NCI-H2171 treated with DMSO at 0.1 percent for 48 hours (cell line): ENCODE measurements at regions not wholly inside any gene's neighbourhood (a gene's known extent, or its start where the extent isn't known, plus 50 kb on each side); places are given as distances from the start of the nearest gene placed in this dataset.
A peak's percentile ranks its signal among the peaks of the same experiment; 100 is the strongest.

Source experiments
- DNase-seq: peaks from one replicate; lab custom pipeline; 2025; lab: John Stamatoyannopoulos, UW

GRCh38 chr6:56766806-56767178, 124.1 kb upstream of the DST start:
- DNase-seq, result peak; percentile 23

GRCh38 chr6:56766139-56766805, 123.6 kb upstream of the DST start:
- DNase-seq, result no peak

DNA sequence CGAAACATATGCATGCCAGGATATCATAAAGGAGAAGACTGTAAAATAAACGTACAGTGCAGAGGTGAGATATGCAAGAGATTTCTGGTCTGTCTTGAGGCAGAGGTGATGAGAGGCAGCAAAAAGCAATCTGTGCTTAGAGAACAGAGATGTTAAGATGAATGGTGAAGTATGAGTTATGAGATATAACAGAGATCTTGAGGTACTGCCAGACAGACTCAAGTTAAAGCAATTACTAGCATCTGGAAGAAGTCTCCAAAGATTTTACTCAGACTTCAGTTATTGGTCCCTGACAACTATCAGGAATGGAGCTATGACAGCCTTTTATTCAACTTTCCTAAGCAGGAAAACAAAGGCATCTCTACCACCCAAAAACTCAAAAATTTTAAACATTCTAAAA, 122.8 kb upstream of the DST start:
- DNase-seq, result no peak

GRCh38 chr6:56764081-56764566, 121.4 kb upstream of the DST start:
- DNase-seq, result peak; percentile 35

DNA sequence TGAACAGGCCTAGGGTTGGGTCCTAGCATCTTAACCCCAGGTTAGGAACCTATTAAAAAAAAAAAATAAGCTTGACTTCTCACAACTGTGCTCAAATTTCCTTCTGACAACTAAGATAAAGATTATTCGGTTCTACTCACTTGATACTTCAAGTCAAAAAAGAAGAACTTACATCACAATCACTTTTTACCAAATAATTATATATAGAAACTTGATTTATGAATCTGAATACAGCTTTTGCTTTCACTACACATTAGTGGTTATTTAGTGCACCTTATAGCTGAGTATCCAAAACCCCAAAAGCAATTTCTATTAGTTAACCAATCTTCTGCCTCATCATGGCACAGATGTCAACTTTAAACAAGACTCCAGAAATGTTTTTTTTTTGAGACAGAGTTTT, 119.0 kb upstream of the DST start:
- no peak for DNase-seq

GRCh38 chr6:56760842-56761241, 118.2 kb upstream of the DST start:
- DNase-seq, result no peak

DNA sequence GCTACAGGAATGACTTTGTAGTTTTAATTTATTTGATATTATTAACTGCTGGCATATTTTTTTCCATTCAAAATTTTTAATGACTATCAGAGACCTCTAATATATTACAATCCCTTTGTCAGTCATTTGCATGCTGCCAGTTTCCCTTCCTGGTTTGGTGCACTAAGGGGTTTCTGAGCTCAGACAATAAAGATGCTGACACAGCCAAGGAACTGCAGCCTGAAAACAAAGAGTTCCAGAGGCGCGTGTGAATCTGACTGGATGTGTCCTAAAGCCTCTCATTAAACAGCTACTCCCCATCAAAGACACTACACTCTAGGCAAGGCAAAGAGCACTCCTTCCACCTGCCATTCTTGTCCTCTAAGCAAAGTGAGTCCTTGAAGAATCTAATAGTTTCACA, 116.8 kb upstream of the DST start:
- no peak for DNase-seq

- DNase-seq, result no peak
These were observed 115.9 kb upstream of the DST start for GRCh38 chr6:56758553-56758952.

DNA sequence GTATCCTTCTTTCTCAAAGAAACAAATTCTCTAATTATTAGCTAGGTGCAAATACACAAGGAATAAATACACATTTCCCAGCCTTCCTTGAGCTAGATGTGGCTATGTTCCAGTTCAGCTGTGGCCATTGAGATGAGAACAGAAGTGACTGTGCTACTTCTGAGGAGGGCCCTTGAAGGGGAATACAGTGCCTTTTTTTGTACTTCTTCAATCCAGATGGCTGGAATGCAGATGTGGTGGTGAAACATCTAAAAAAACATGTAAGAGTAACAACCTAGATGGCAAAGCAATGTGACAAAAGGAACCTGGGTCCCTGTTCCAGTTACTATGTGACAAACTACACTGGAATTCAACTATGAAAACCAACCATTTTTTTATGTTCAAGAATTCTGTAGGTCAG, 115.4 kb upstream of the DST start:
- DNase-seq, result no peak

- no peak for DNase-seq
These were observed 114.9 kb upstream of the DST start for GRCh38 chr6:56757588-56757984.

- DNase-seq, result peak; percentile 93
These were observed 114.3 kb upstream of the DST start for GRCh38 chr6:56756791-56757587.

GRCh38 chr6:56756219-56756789, 113.6 kb upstream of the DST start:
- DNase-seq, result peak; percentile 38

DNA sequence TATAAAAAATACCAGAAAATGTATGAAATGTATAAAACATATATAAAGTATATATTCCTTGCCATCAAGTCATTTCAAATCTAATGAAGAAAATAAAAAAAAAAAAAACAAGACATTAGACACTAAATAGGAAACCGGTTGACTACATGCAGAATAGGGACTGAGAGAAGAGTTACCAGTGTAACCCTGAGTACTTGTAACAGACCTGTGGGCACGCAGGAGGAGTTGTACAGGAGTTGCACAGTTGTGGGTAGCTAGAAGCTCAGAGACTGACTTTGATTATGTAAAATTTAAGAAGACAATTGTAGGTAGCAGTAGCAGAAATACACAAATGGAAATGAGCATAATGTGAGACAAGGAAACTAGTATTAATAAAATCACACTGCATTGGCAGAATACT, 112.4 kb upstream of the DST start:
- no peak for DNase-seq

DNA sequence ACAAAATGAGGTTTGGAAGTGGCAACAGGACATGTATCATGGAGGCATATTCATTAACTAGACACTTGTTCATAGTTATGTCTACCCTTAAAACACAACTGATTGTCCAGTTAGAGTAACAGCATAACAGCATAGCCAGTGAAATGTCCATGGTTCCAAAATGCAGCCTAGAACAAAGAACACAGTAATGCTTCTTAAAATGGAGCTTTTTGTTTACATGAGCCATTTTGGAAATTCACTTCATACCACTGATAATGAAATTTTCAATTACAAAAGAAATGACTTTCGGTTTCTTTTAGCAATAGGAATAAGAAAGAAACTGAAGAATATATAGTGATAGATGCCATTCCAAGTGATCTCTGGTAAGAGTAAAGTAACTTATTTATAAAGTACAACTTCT, 111.1 kb upstream of the DST start:
- no peak for DNase-seq

GRCh38 chr6:56752534-56752933, 109.8 kb upstream of the DST start:
- no peak for DNase-seq

DNA sequence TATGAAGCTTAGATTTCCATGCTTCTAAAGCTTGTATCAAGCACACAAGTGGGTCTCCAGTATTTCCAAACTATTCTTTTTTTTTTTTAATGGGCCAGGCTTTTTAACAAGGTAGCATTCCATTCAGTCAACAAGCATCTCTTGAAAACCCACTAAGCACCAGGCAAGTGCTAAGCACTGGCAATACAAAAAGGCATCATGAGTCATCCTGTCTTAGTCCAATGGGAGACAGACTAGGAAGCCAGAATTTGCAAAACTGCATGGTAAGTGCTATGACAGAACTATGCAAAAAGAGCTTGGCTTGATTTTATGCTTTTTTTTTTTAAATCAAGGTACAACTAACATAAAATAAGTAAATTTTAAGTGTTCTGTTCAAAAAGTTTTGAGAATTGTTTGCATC, 109.3 kb upstream of the DST start:
- no peak for DNase-seq

GRCh38 chr6:56751604-56752003, 108.9 kb upstream of the DST start:
- no peak for DNase-seq

GRCh38 chr6:56750686-56751085, 108.0 kb upstream of the DST start:
- DNase-seq, result no peak

GRCh38 chr6:56749632-56750151, 107.0 kb upstream of the DST start:
- DNase-seq, result no peak

DNA sequence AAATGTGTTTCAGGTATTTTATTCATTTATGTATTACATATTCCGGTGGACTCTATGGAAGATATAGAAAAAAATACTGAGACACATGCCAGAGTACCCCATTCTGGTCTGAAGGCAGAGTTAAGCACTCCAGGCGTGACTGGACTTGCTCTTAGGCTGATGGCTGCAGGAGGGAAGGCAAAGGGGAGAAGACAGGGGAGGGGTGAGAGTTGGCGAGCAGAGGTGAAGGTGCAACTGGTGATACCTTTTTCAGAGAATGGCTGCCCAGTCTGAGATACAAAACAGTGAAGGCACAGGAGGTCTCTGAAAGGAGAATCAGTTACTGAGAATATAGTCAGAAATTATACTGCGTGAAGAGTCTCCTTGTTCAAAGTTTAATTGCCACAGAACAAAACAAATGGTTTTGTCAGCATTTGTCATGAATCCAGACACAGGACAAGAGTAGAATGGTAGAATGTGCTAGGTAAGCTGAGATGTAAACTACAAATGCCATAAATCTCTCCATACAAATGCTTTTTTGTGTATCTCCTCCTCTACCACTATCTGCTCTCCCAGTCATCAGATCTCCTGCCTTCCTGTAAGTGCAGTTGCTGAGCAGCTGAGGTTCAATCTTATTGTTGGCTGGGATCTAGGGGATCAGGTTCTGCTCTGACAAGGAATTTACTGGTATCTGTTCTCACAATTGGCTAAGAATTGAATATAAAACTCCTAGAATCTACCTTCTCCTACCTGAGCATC, 104.2 kb upstream of the DST start:
- DNase-seq, result peak; percentile 68

GRCh38 chr6:56745971-56746370, 103.3 kb upstream of the DST start:
- DNase-seq, result no peak

- DNase-seq, result no peak
These were observed 102.4 kb upstream of the DST start for GRCh38 chr6:56745081-56745480.
